GM19468 (cell line): ENCODE measurements at regions not wholly inside any gene's neighbourhood (a gene's known extent, or its start where the extent isn't known, plus 50 kb on each side); places are given as distances from the start of the nearest gene placed in this dataset.

Experiments used
- ATAC-seq: cut with Tn5 transposase; IDR thresholded peaks from one replicate; pipeline ENCODE4 v1.9.1; 2021; ENCODE audit warnings: mild to moderate bottlenecking, moderate library complexity, moderate number of reproducible peaks; ENCODE audit not compliant: unreplicated experiment; ENCODE audit errors: extremely low read depth

DNA sequence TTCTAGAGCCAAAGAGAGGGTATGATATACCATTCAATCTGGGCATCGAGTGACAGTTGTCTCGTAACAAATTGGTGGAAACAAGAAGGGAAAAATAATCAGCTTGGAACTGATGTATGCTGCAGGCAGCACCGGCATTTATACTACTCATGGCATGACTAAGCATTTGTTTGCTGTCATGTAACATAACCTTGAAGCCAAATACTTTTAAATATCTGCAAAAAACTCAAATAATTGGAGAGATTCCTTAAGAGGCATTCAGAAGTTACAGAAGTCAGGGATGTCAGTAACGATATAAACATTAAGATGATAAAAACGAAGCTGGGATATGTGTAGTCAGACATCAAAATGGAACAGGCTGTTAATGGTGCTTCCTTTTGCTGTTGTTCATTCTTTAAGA lies 157.3 kb upstream of the MMADHC start:
- ATAC-seq = no peak

DNA sequence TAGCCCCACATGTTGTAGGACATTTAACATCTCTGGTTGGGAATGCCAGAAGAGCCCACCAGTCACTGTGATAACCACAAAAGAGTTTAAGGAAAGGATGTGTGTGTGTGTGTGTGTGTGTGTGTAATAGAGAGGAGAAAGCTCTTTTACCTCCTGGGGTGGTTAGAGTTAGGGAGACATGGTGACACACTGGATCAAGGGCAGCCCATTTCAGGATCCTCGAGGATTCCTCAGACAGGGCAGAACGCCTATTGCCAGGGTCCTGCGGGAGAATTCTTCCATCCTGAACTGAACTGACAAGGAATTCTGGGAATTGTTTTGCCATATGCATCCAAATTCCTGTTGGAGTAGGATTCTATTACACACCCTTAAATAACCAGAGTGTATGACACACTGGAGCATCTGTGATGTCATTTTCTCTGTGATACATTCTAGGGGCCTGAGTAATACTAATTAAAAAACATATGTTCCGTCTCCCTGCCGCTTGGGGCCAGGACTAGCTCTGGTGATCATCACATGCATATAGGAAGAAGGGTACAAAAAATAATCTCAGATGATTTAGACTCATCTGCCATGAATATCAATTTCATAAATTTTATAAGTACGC lies 156.4 kb upstream of the MMADHC start:
- ATAC-seq = no peak

DNA sequence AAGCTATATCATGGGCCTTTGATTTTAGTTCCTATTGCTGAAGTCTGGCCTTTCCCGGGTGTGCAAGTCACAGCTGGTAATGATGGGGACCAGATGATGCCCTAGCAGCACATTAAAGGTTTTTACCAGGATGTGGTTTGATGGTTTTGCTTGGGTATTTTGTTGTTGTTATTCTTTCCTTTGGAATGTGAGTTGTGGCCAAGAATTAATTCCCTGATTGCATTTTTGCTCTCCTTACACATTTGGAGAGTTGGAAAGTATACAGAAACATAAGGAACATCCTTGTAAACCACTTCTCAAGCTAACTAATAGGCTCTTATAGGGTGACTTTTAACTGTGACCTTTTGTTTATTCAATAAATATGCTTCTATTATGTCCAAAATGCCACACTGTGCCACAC lies 154.1 kb upstream of the MMADHC start:
- no peak for ATAC-seq

DNA sequence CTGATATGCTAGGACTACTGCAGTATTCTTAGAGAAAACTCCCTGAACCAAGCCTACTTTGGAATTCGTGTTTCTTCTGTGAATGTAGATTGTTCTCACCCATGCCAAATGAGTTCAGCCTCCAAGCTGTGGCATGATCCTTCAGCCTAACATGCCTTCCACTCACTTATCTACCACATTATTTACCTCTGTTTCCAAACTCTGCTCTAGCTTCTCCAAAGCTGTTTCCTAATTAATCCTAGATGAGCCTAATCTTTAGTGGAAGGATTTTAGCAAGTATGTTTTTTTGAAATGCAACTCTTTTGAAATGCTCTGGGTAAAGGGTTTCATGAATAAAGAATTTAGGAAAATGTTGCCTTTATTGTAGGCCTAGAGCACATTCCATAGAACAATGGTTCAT lies 152.9 kb upstream of the MMADHC start:
- no peak for ATAC-seq

DNA sequence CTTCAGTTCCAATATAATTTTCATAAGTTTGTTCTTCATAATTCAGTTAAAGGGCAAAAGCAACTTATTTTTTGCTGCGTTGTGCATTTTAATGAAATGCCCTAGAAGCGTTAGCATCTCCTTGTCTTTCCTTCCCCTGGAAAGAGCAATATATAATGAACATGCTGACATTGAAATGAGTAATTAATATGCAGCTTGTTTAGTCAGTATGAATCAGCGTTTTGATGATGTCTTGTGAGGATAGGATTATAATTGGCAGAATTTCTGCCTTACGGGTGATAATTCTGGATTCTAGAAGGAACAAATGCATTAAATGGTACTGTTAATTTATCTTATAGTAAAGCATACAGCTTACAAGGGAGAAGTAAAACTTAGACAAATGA lies 152.3 kb upstream of the MMADHC start:
- ATAC-seq = no peak

DNA sequence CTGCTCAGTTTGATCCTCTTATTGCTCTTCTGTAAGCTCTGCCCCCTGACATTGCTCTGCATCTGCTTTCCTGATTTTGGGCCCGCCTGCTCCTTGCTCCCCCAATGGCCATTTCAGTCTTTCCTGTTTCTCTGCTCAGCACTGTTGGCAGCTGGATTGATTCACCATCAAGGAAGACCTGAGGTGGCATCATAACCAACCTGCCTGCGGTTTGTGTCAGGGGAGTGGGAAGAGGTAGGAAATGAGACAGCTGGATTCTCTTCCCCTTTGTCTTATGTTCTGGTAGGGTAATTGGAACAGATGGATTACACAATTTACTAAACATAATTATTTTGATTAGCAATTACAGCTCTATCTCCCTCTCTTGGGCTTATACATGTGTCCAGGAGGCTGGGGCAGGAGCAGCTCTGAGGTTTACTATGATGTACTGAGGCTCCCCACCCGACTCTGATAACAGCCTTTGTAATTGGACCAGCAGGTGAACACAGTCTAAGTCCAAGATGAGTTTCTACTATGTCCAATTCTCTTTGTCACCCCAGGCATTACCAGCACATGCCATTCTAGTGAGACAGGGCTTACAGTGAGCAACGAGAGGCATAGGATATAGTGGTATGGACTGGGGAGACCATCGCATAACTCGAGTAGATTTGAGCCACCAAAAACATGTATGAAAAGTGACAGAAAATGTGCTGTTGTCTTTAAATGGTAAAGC lies 151.8 kb upstream of the MMADHC start:
- ATAC-seq = no peak

DNA sequence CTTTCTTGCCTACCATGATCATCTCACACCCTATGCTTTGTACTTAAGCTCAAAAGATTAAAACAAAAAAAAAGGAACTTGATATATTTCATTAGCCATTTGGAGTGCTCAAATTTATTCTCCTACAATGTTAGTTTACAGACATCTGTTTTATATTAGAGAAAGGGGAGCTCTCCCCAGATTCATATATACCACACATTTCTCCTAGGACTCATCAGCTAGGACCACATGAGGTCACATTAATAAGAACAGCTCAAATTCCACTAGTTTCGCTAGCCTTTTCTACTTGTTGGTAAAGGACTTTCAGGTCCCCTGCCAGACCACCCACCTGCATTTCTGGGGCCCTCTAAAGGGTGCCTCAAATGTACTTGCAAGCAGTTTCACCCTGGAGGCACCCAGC lies 151.2 kb upstream of the MMADHC start:
- no peak for ATAC-seq

DNA sequence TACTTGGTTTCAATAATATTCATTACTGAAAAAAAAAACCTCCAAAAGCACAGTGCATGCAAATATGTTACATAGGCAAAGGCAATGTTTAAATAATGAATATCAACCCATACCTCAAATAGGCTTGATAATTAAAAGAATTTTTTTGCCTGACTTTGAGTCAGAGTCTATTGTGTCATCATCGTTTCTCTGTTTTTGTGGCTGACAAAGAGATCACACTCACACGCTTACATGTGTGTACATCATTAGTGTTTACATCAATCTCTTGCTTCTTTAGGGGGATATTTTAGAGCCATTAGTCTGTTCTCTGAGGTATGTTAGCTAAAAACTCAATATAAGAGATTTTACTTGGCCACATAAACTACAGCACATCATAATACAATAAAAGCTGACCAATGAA lies 150.3 kb upstream of the MMADHC start:
- no peak for ATAC-seq

DNA sequence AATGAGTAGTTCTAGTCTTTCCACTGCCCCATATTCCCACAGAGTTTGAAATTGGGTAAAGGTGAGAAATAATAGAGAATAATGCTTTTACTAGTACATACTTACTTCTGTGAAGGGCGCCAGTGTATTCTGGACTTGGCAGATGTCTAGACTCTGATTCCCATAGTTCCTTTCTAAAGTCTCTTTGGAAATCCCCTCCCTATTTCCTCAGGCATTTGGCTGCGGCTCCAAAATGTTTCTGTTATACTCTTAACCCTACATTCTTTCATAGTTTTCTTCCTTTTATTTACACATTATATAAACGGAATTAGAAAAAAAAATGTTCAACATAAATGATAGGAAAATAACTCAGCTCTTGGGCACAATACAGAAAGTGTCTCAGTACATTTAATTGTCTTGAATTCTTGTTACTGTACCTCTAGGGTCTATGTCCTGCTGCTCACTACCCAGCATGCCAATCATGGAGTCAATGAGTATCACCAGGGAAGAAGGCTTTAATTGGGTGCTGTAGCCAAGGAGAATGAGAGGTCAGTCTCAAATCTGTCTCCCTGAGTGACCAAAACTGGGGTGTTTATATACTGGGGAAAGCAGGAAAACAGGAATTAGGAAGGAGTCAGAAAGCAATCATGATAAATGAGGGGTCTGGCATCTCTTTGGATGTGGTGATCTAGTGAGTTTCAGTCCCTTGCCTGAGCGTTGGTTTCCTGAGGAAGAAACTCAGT lies 147.8 kb upstream of the MMADHC start:
- ATAC-seq = no peak

DNA sequence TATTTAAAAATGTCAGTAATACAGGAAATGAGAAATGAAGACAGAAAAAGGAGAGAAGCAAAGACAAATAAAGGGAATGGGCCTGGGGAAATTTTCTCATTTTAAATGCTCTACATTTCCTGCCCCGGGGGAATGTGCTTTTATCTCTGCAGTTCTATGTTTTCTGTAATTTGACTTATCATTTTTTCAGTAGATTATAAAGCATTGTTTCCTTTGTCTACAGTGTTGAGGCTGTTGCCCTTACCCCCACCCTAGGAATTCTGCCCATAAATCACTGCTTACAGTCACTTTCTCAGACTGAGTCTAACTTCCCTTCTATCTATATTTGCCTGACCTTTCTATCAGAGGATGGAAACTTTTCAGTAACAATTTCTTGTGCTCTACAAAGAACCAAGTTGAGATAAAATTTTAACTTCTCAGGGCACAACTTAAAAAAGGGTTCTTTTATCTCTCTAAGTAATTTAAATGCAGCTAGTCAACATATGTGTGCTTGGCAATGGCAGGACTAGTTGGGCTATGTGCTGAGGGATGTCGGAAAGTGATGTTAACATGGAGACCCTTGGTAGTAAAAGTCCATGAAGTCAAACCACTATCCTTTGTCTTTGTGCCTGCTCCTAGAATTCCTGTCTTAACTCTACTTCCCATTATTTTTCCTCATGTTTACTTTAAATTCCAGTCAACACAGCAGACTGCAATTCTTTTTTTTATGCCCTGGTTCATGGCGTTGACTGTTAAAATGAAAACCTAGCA lies 146.5 kb upstream of the MMADHC start:
- ATAC-seq = no peak

DNA sequence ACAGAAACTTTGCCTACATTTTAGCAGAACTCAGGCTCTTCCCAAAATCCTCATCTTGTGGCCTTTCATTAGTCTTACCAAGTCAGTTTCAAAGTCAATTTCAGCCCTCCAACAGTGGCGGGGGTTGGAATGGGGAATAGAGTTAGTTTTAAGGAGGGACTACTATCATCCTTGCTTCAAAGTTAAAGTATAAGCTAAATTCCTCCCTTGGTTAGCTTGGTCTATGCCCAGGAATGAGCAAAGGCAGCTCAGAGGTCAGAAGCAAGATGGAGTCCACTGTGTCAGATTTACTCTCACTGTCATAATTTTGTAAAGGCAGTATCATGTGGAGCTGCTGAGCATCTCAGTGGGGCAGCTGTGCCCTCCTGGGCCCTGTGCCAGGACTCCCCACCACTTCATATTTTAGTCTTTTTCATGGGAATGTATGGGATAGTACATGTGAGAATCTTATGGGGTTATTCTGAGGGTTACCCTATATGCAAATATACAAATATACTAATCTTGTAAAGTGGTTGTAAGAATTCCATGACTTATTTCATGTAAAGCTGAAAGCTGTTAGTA lies 145.2 kb upstream of the MMADHC start:
- no peak for ATAC-seq

DNA sequence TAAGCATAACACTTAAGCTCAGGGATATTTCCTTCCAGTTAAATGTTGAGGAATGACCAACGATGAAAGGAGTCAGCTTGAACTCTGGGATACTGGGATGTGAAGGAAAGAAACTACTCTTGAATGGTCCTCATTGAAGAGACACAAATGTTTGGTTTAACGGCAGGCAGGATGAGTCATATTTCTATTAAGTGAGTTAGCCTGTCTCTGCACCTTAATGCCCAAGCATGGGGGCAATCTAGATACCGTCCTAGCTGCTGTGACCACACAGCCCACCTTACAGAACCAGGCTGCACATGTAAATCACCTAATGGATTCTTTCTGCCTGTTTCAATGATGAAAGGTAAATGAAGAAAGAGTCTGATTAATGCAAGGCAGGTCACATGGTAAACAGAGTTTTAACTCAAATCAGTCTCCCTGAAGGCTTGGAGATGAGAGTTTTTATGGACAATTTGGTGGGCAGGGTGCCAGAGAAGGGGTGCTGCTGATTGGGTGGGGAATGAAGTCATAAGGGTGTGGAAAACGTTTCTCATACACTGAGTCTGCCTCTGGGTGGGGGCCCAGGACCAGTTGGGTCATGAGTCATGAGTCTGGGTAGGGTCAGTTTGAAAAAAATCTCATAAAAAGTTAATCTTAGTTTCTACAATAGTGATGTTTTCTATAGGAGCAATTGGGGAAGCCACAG lies 144.6 kb upstream of the MMADHC start:
- ATAC-seq = no peak

DNA sequence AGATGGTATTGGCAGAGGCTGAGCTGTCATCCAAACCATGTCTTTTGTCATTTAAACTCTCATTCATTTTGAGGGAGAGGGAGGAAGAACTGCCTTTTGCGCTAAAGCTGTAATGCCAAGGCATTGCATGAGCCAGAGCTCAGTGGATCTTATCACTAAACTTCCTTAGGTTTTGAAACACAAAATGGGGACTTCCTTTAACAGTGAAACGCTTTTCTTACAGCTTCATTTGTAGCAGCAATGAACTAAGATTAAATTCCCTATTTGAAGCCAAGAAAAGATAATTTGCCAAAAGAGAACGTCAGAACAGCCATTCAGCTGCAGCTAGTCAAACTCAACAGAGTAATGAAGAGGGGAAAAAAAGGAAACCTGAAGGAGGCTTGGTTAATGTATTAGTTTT lies 143.5 kb upstream of the MMADHC start:
- ATAC-seq = no peak

DNA sequence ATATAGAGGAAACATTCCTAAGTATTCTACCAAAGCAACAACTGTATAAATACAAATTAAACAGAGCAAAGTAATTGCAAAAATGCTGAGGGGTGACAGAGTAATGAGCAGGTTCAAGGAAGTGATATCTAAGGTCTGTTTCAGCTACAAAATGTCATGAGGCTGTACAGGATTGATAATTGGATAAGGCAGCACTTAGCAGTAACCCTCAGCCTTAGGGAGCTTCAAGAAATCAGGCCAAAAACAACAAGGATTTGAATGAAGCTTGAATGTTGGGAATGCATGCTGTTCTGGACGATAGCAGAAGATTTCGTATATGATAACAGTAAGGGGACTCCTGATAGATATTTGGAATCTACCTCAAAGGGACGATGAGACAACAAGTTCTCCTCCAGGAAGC lies 142.0 kb upstream of the MMADHC start:
- ATAC-seq = no peak

DNA sequence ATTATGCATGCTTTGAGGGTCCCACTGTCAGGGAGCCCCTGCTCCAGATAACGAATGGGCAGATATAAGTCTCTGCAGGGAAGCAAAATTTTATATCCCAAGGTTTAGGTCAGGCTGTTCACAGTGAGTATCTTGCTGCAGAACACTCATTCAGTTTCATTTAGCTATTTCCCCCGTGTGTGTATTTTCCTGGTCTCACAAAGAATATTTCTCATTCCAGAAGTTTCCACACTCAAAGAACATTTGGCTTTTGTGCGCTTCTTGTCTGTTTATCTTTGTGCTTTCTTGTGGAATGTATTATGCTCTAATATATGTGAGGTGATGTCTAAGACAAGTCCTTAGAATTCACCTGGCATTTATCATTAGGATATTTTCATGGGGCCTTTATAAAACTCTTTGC lies 140.4 kb upstream of the MMADHC start:
- no peak for ATAC-seq

DNA sequence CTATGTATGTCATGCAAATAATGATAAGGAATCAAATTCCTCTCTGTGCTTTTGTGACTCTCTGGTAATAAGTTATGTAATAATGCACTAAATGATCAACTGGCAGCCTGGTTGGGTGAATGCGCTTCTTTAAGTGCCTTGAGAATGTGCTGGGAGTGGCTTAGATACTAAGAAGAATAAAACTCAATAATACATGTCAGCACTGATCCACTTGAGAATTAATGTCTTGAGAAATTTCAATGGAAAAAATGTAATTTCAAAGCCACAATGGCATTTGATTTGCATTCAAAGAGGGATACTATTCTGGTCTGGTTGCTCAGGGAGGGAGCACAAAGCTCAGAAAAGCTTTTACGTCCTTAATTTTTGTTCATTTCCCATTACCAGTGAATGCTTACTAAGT lies 137.7 kb upstream of the MMADHC start:
- ATAC-seq = no peak

DNA sequence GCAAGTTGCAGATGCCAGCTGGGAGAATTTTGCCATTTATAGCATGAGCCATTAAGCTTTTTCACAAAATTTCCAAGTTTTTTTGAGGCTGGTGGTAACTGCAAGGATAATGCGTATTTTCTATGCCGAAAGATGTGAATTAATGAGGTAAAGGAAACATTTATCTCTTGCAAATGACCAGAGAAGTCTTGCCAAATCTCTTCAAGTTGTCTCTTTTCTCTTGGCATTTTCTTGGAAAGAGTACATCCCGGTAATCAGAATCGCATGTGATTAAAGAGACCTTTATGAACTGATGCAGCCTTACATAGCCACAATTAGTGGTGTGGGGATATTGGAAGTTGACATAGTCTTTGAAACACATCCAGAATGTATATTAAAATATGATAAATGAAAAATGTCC lies 136.5 kb upstream of the MMADHC start:
- no peak for ATAC-seq

DNA sequence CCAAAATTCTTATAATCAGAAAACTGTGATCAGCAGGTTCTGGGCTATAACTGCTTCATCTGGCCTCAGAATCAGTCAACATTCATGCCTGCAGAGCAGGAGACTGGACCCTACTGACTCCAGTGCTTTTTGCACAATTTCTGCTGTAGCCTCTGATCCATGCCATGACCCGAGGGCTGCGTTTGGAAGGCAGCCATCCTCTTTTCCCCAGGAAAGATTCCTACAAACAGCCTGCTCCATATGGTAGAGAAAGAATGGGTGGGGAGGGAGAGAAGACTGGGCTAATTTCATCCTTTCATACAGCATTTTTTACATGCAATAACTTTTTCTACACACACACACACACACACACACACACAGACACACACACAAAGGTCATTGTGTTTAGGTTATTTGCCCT lies 133.0 kb upstream of the MMADHC start:
- ATAC-seq = no peak

DNA sequence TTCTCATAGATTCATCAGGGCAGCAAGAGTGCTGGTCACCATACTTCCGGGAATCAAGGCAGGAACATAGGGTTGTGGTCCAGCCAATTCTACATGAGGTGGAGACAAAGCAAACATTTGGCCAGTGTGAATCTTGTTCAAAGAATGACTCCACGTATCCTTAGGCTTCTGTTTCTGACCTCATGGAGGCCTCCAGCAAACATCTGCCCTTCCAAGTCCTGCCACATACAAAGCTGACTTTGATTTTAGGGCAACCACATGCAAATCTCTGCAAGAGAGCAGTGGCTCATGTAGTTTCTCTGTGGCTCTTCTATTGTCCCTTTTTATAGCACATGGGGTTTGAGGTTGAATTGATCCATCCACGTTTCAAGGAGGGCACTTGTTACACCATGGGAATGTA lies 132.1 kb upstream of the MMADHC start:
- no peak for ATAC-seq

DNA sequence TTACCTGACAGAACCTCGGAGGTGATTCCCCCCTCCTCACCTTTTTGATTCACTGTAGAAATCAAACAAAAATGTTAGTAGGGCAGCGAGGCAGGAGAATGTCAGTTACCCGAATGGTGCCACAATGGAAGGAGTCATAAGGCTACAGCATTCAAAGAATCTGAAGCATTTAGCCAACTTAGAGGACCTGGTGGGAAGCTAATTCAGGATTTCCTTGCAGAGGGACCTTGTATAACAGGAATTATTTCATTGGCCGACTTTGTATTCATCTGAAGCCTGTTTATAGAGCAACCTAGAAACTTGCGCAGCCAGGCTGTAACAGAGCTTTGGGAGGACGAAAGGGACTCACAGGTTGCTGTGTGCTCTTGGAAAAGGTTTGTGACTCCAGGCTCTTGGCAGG lies 129.1 kb upstream of the MMADHC start:
- no peak for ATAC-seq
